B cell (primary cell): ENCODE measurements at regions not wholly inside any gene's neighbourhood (a gene's known extent, or its start where the extent isn't known, plus 50 kb on each side); places are given as distances from the start of the nearest gene placed in this dataset.
"Not testable (repeated sequence)": the region's sequence is repeated elsewhere in the genome, so short reads cannot be mapped to it uniquely, and the experiment has no call there.

Experiments
- ATAC-seq: fragments of 200-7000 bp; cut with Tn5 transposase; one replicate; pipeline ENCODE4 v1.10.0; 2021; ENCODE audit warnings: low read depth, mild to moderate bottlenecking, moderate number of reproducible peaks, moderate library complexity
- CTCF ChIA-PET: fragments of 350-600 bp; sonication (Branson Sonifier 250); formaldehyde crosslinking; loops from one replicate; lab custom pipeline; 2021; ENCODE audit warnings: antibody characterized with exemption, inconsistent platforms; lab: Charles Lee
- POLR2A ChIA-PET: fragments of 350-600 bp; sonication (Branson Sonifier 250); formaldehyde crosslinking; loops from one replicate; lab custom pipeline; 2021; ENCODE audit warnings: antibody characterized with exemption; lab: Charles Lee
- DNase-seq: peaks from one replicate; pipeline ENCODE4 v3.0.0; 2013
- H2AFZ ChIP-seq: 2 replicates; pipeline ENCODE4 v1.6.1; 2012; ENCODE audit warnings: mild to moderate bottlenecking, low read depth, low read length; ENCODE audit not compliant: insufficient read depth, poor library complexity, severe bottlenecking
- H3K27ac ChIP-seq, 2 donors: 1 replicate in 1 of 2; 2 replicates in 1 of 2; pipeline ENCODE4 v1.5.1; 2012 to 2013; ENCODE audit warnings: low read length in 2 of 2, mild to moderate bottlenecking in 2 of 2, moderate library complexity in 1 of 2
- H3K27me3 ChIP-seq, 4 experiments: fragments of 200-600 bp in 1 of 4; sonication (generic) in 1 of 4; replicated peaks in 1 of 4; 1 replicate in 2 of 4; 2 replicates in 2 of 4; pipeline versions ENCODE4 v1.6.1 to v1.7.0; 2013 to 2016; ENCODE audit warnings: low read length in 3 of 4, mild to moderate bottlenecking in 2 of 4, mixed read lengths in 1 of 4, moderate library complexity in 1 of 4; ENCODE audit not compliant: insufficient read depth in 4 of 4, control insufficient read depth in 3 of 4; ENCODE audit errors: control extremely low read depth in 1 of 4
- H3K36me3 ChIP-seq, 2 experiments: replicated peaks in 1 of 2; 1 replicate in 1 of 2; 2 replicates in 1 of 2; pipeline versions ENCODE4 v1.6.1 to v1.7.1; 2013; ENCODE audit warnings: low read length in 1 of 2; ENCODE audit not compliant: insufficient read depth in 2 of 2, control insufficient read depth in 1 of 2; ENCODE audit errors: control extremely low read depth in 1 of 2, extremely low read depth in 1 of 2
- H3K4me1 ChIP-seq, 2 donors: fragments of 200-600 bp in 1 of 2; sonication (generic) in 1 of 2; 1 replicate in 1 of 2; 2 replicates in 1 of 2; pipeline versions ENCODE4 v1.5.1 to v1.6.1; 2013 to 2017; ENCODE audit warnings: low read length in 2 of 2; ENCODE audit not compliant: control insufficient read depth in 2 of 2, insufficient read depth in 2 of 2
- H3K4me2 ChIP-seq: replicated peaks from 2 replicates; pipeline ENCODE3; 2012; ENCODE audit warnings: mild to moderate bottlenecking, low read depth, low read length; ENCODE audit not compliant: poor library complexity, severe bottlenecking
- H3K4me3 ChIP-seq, 5 experiments: fragments of 200-600 bp in 1 of 5; sonication (generic) in 1 of 5; 1 replicate in 3 of 5; 2 replicates in 2 of 5; pipeline versions ENCODE4 v1.5.1 to v1.7.0; 2011 to 2016; ENCODE audit warnings: low read length in 4 of 5, mild to moderate bottlenecking in 4 of 5, low read depth in 2 of 5, control low read depth in 1 of 5, moderate library complexity in 1 of 5; ENCODE audit not compliant: insufficient read depth in 1 of 5; ENCODE audit errors: control extremely low read depth in 1 of 5, extremely low read depth in 1 of 5
- H3K79me2 ChIP-seq: fragments of 200-600 bp; sonication (generic); one replicate; pipeline ENCODE4 v1.6.0; 2016; ENCODE audit warnings: low read length; ENCODE audit not compliant: control insufficient read depth, insufficient read depth
- H3K9ac ChIP-seq: fragments of 200-600 bp; sonication (generic); 2 replicates; pipeline ENCODE4 v1.6.1; 2017; ENCODE audit warnings: mild to moderate bottlenecking, low read length, moderate library complexity
- H3K9me3 ChIP-seq, 3 donors: one replicate each; pipeline versions ENCODE4 v1.6.1 to v1.7.1; 2013; ENCODE audit warnings: low read length in 2 of 3; ENCODE audit not compliant: control insufficient read depth in 2 of 3, insufficient read depth in 1 of 3; ENCODE audit errors: control extremely low read depth in 1 of 3
- H4K20me1 ChIP-seq: 2 replicates; pipeline ENCODE4 v1.6.0; 2012; ENCODE audit warnings: mild to moderate bottlenecking, low read length; ENCODE audit not compliant: insufficient read depth, control insufficient read depth, poor library complexity, severe bottlenecking
- H3K27ac Mint-ChIP-seq: one replicate; pipeline ENCODE4 v1.8.0; 2021; ENCODE audit warnings: mixed read lengths
- H3K27me3 Mint-ChIP-seq: one replicate; pipeline ENCODE4 v1.8.0; 2021; ENCODE audit warnings: mixed read lengths
- H3K4me1 Mint-ChIP-seq: one replicate; pipeline ENCODE4 v1.8.0; 2021; ENCODE audit warnings: mixed read lengths
- H3K4me3 Mint-ChIP-seq: one replicate; pipeline ENCODE4 v1.8.0; 2021; ENCODE audit warnings: mixed read lengths
- H3K9me3 Mint-ChIP-seq: one replicate; pipeline ENCODE4 v1.8.0; 2022; ENCODE audit warnings: mixed read lengths; ENCODE audit not compliant: insufficient read depth
- EZH2 ChIP-seq: IDR thresholded peaks from 2 replicates; pipeline ENCODE4 v1.6.1; 2012; ENCODE audit warnings: borderline replicate concordance, low read depth, mild to moderate bottlenecking, moderate library complexity, low read length; ENCODE audit not compliant: insufficient read depth, poor library complexity, severe bottlenecking
- WGBS: methylation state at CpG from one replicate; pipeline ENCODE4 v1.1.5; 2013; ENCODE audit warnings: missing lambda C conversion rate; ENCODE audit not compliant: insufficient coverage; 5-methylcytosine and 5-hydroxymethylcytosine counted together
- intact Hi-C: fragments of 100-400 bp; cut with micrococcal nuclease; formaldehyde crosslinking; loops from one replicate; pipeline ENCODE4 v1.10.0; 2022
- TF ChIP-seq, protein P1 (sequence below): fragments of 200-600 bp; IDR thresholded peaks from one replicate; pipeline ENCODE4 v1.8.0; 2022; ENCODE audit warnings: antibody characterized with exemption, mild to moderate bottlenecking

DNA sequence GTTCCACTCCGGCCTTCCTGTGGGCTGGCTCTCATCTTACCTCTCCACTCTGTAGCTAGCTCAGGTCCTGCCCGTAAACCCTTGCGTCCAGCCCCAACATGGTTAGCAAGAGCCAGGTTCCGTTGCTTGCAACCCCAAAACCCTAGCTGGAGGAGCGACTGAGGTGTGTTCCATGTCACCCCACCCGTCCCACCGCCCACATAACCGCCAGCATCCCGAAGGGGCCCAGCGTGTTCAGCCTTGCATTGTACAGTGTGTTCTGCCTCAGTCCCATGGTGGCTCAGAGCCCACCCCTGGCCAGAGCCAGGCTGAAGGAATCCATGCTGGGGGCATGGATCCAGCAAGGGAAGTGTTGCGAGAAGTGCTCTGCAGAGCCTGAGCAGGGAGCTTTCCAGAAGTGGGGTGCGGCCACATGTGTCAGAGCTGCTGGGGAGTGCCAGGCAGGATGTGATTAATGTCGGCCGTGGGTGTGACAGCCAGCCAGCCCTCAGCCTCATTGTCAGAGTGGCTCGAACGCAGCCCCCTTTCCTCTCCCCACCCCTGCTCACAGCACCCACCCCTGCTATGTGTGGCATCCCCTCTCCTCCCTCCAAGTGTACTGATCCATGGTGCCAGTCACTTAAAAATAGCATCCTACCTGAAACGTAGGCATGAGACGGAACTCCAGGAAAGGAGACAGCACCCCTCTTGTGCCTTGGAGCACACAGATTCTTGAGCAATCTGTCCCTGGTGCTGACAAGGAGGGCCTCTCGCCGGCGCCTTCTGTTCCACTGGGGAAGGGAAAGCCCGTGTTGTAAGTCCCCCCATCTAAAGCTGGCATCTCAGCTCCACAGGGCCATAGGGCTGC, 158.9 kb downstream of the OR4M2 start:
- H3K79me2 ChIP-seq, H2AFZ ChIP-seq, H3K4me3 Mint-ChIP-seq, H3K36me3 ChIP-seq, intact Hi-C loops, DNase-seq, ATAC-seq, H3K4me3 ChIP-seq, CTCF ChIA-PET, H3K27me3 ChIP-seq, H3K27ac ChIP-seq, H3K27me3 Mint-ChIP-seq, POLR2A ChIA-PET, H3K4me1 Mint-ChIP-seq, H3K9ac ChIP-seq, H4K20me1 ChIP-seq, H3K27ac Mint-ChIP-seq, H3K9me3 ChIP-seq, H3K9me3 Mint-ChIP-seq: not testable (repeated sequence)
- WGBS, result 91% methylated on average over 17 of the region's 22 CpGs
- peak overlapping the region; percentile 17 for H3K4me2 ChIP-seq
- peaks cover 4 to 14% of the 10 kb centered on the region in 2 donors for H3K4me1 ChIP-seq

DNA sequence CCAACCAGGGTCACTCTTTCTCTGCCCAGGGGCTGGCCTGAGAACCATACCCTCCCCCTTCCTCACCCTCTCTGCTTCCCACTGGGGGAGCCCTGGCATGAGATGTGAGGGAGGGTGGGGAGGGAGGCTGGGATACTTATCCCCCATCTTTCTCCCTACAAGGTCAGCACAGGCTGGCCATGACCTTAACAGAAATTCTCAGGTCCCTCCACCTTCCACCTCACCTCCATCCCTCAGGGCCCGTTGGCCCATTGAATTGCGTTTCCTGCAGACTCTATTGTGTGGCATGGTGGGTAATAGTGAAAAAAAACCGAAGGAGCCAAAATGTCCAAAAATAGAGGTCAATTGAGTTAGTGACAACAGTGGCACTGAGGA, 159.5 kb downstream of the OR4M2 start:
- Mint-ChIP-seq H3K4me1 (no peaks in the 10 kb centered on the region), H3K4me3 (no peak overlapping the region), H3K9me3 (peaks cover 2% of the 10 kb centered on the region), H3K27me3 (peaks cover 8% of the 10 kb centered on the region), H3K27ac (no peak overlapping the region)
- Histone ChIP-seq H3K27ac (no peak overlapping the region), H3K9me3 (peaks cover 0 to 4% (median 0%) of the 10 kb centered on the region in 3 donors), H3K9ac (no peak overlapping the region), H2AFZ (no peak overlapping the region), H4K20me1 (no peaks in the 10 kb centered on the region), H3K4me2 (peak overlapping the region; percentile 17), H3K79me2 (no peaks in the 10 kb centered on the region), H3K36me3 (no peaks in the 10 kb centered on the region), H3K4me3 (no peak overlapping the region), H3K27me3 (peaks cover 0 to 2% (median 0%) of the 10 kb centered on the region in 4 experiments), H3K4me1 (peaks cover 4 to 14% of the 10 kb centered on the region in 2 donors)
- ATAC-seq (no peak), DNase-seq (no peak)
- 58% methylated on average over 2 of the region's 3 CpGs for WGBS
- POLR2A ChIA-PET, result no interaction called here
- CTCF ChIA-PET, result no interaction called here
- TF ChIP-seq, protein P1, sequence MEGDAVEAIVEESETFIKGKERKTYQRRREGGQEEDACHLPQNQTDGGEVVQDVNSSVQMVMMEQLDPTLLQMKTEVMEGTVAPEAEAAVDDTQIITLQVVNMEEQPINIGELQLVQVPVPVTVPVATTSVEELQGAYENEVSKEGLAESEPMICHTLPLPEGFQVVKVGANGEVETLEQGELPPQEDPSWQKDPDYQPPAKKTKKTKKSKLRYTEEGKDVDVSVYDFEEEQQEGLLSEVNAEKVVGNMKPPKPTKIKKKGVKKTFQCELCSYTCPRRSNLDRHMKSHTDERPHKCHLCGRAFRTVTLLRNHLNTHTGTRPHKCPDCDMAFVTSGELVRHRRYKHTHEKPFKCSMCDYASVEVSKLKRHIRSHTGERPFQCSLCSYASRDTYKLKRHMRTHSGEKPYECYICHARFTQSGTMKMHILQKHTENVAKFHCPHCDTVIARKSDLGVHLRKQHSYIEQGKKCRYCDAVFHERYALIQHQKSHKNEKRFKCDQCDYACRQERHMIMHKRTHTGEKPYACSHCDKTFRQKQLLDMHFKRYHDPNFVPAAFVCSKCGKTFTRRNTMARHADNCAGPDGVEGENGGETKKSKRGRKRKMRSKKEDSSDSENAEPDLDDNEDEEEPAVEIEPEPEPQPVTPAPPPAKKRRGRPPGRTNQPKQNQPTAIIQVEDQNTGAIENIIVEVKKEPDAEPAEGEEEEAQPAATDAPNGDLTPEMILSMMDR, result no peak
- no peak for TF ChIP-seq EZH2
- intact Hi-C loops, result no loop called here
